Activated CD4-positive, alpha-beta T cell treated with anti-CD3 and anti-CD28 coated beads, Interleukin-2, amount 50 U/mL, for 48 hours (primary cell): ENCODE measurements at regions not wholly inside any gene's neighbourhood (a gene's known extent, or its start where the extent isn't known, plus 50 kb on each side); places are given as distances from the start of the nearest gene placed in this dataset.

Experiments
- DNase-seq, 2 experiments: peaks; one replicate each; pipeline ENCODE4 v3.0.0-alpha.2; 2020

- DNase-seq = no peak
These were observed 207.9 kb upstream of the SALL3 start for GRCh38 chr18:78771496-78772359.

DNA sequence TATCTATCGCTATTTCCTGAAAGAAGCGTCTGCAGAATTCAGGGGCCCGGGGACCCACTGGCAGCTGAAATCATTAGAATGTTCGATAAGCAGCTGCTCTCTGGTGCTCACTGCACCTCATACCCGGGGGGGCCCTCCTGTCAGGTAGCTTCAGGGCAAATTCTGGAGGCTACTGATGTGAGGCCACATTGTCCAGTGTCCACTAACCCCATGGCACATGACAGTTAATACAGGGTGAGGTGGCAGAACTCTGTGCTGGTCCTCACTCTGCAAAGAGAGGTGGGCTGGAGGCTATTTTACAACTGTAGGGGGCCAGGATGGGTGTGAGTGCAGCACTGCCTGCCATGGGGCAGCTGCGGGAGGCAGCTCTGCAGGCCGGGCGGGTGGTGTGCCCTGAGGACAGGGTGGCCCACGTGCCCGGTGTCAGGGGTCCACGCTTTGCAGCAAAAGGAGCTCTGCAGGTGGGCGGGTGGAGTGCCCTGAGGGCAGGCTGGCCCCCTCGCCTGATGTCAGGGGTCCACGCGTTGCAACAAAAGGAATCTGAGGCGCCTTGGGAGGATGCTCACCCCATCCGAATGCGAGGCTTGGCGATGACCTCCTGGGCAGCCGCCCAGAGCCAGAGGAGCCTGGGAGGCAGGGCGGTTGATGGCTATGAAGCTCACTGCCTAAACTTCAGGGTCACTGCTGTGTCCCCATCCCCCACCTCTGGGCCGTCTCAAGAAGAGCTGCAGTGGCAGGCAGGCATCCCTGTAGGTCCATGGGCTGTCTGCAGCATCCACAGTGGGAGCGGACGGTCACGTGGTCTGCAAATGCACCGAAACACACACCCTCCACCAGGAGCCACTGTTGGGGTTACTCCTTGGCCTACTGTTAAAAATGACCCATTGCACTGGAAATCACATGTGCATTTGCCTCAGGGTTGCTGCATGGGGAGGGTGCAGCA, 207.0 kb upstream of the SALL3 start:
- no peak for DNase-seq

GRCh38 chr18:78773303-78773755, 206.3 kb upstream of the SALL3 start:
- no peak for DNase-seq

- DNase-seq = no peak
These were observed 205.8 kb upstream of the SALL3 start for GRCh38 chr18:78773819-78774218.

DNA sequence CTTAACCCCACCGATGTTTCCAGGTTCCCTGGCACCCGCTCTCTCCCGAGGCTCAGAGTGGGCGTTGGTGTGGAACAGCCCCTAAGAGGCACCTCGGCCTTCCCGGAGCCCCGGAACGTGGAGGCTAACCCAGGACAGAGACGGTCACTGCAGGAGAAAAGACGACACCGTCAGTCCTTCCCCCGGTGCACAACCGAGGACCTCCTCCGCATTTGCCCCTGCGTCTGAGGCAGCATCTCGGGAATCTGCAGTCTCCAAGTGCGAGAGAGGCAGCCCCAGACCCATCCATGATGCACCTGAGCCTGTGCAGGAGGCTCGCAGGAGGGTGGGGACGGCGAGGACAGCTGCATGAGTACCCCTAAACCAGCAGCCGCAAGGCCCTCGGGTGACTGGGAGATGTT, 204.9 kb upstream of the SALL3 start:
- DNase-seq = no peak

GRCh38 chr18:78776151-78776550, 203.5 kb upstream of the SALL3 start:
- DNase-seq = no peak

DNA sequence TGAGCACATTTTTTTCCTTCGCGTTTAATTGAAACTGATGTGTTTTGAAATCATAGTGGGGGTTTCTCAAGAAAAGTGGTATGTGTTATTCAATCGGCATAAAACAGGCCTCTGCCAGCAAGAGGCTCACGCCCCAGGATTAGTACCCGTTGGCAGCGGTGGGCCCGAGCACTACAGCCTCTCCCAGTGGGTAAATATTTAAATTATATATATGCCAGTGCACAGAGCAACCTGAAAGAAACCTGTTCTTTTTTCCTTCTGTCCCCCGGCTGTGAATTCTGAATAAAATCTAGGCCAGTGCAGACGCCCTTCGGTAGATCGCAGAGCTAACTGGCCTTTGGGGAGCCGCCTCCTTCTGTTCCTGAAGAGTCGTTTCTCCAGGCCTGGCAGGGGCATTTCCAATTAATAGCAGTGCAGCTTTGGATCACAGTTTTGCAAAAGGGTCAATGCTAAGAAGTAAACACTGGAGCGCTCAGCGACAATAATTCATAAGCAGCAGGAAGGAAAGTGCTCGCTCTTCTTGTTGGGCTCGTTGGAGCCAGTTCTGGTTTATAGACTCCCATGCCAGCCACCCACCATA, 202.8 kb upstream of the SALL3 start:
- no peak for DNase-seq

- no peak for DNase-seq
These were observed 201.6 kb upstream of the SALL3 start for GRCh38 chr18:78777992-78778391.

DNA sequence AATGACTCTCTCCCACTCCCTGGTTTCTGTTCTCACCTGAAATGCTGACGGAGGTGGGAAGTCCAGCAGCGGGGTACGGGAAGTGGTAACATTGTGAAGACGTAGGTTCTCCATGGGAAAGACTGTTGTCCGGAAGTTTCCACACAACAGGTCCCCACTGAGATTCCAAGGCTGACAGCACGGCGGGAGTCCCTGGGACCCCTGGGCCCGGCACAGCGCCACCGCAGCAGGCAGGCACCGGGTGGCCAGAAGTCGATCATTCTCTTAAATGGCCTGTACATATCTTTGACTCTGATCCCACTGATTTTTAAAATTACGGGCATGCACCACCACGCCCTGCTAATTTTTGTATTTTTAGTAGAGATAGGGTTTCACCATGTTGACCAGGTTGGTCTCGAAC, 201.0 kb upstream of the SALL3 start:
- DNase-seq = no peak

DNA sequence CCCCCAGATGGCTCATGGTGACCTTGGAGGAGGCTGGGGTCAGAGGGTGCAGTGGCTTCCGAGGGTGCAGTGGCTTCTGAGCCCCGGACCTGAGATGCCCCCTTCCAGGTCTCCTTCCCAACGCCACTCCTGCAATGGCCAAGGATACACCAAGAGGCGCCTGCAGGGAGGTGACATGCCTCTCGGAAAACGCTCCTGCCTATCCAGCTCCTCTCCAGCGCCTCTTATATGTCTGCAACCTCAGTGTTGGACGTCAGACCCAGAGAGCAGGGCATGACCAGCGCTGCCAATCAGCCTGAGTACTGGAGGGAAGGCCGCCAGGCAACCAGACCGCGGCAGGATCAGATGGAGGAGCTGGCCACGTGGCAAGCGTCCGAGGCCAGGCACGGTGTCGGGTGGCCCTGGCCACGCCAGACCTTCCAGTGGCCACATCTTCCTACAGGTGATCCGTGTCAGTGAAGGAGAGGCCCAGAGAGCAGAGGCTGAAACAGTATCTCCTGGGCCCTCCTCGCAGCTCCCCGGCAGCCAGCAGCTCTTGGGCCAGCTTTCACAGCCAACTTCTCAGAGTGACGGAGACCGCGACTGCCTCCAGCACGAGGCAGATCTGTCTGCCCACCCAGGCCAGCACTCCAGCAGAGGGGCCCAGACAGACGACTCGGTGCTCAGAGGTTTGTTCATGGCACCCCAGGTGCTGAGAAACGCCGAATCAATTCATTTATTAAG, 199.5 kb upstream of the SALL3 start:
- DNase-seq = no peak

DNA sequence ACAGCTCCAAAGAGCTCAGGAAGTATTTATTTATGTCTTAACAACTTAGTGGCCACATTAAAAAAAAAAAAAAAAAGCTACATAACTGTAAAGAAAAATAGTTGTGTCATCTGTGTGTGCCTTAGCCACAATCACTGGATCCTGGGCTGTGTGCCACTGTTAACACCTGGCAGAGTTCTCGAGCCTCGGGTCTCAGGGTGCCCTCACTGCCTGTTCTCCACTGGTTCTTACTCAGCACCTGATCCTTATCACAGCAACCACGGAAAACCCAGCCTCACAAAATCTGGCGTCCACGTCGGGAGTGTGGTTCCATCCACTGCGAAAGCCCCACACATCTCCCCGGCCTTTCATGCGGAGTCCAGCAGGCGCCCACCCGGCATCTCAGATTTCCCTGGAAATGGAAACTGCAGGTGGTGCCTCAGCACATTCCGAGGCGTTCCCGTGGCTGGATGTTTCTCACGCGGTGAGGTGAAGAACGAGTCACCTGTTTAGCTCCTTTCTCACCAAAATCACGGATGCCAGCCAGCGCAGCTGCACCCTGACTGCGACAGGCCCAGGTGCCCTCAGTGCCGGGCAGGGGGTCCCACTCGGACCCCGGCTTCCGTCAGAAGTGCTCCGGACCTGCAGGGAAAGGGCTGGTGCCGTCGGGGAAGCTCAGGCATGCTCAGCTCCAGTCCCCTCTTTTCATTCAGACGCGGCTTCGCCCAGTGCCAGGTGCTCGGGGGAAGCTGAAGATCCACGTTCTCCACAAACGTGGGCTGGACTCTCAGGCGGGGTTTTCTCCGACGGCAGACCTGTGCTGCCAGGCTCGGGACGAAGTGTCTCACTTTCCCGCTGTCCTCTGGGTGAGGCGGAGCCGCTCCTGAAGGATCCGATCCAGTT, 198.7 kb upstream of the SALL3 start:
- no peak for DNase-seq

- DNase-seq = no peak
These were observed 198.0 kb upstream of the SALL3 start for GRCh38 chr18:78781601-78781960.

GRCh38 chr18:78782951-78783563, 196.6 kb upstream of the SALL3 start:
- DNase-seq = no peak

DNA sequence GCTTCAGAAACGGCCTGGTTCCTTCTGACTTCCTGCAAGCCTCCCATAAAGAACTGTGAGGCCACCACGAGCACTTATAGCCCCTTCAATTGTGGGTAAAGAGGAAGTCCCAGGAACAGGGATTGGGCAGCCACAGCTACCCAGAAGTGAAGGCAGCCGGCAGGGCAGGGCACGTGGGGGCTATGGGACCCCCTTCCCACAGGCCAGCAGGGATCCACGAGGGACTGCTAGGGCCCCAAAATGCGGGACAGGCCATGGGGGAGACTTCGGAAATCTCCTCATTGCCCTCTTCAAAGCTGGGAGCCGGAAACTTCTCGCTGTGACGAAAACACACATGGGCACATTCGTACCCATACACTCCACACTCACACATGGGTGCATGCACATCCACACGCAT, 196.1 kb upstream of the SALL3 start:
- no peak for DNase-seq

DNA sequence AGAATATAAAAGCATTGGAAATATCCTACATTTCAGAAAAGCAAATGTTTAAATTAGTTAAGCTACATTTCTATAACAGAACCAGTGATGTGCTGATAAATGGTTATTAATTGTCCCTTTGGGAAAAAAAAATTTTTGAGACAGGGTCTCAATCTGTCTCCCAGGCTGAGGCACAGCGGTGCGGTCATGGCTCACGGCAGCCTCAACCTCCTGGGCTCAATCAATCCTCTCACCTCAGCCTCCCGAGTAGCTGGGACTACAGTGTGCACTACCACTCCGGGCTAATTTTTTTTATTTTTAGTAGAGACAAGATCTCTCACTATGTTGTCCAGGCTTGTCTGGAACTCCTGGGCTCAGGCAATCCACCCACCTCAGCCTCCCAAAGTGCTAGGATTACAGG, 194.8 kb upstream of the SALL3 start:
- no peak for DNase-seq

- DNase-seq = no peak
These were observed 193.9 kb upstream of the SALL3 start for GRCh38 chr18:78785706-78786105.

GRCh38 chr18:78786776-78787175, 192.8 kb upstream of the SALL3 start:
- no peak for DNase-seq

DNA sequence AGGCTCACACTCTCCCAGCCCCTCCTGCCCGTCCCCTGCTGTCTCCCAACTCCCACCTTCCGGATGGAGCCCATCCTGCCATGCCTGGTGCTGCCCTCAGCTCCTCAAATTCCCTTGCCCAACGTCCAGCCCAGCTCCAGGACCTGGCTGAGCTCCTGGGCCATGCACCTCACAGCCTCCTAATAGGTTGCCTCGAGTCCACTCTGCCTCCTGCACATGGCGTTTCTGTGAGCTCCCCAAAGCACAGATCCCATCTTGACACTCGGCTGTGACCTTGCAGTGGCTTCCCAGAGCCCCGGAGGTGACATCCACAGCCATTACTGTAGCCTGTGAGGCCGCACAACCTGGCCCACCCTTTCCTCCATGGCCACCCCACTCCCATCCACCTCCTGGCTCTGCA, 191.9 kb upstream of the SALL3 start:
- no peak for DNase-seq

DNA sequence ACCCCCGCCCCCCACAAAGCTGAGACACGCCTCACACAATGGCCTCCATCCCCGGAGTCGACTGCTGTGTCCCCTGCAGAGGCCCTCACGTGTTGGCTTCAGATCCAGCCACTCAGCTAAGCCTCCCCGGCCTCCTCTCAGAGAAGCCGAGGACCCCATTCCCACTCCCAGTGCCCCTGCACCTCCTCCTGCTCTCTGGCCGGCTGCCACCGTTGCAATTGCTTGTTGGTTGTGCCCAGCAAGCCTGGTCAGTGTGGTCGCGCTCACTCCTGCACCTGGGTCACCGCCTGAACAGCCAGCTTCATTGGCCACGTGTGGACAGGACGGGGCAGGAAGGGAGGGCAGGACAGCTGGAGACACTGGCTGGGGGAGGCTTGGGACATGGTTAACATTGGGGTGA, 191.5 kb upstream of the SALL3 start:
- no peak for DNase-seq

DNA sequence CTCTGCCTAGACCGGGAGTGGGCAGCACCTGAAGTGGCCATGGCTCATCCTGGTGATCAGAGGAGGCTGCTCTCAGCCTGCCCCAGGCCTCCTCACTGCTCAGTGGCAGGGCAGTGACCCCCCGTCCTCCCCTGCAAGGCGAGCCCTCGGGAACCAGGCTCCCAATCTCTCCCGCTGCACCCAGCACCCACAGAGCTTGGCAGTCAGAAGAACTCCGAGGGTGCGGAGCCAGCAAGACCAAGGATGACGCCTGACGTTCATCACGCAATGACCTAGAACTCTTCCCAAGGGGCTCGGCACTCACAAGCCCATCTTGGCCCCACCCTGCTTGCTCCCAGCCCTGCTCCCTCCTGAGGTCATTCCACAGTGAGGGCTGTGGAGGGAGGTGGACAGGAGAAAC, 189.8 kb upstream of the SALL3 start:
- DNase-seq = no peak

- no peak for DNase-seq
These were observed 189.1 kb upstream of the SALL3 start for GRCh38 chr18:78790511-78790910.
